CD4-positive, alpha-beta T cell treated with Interleukin-4 for 4 hours (primary cell): ENCODE measurements at regions not wholly inside any gene's neighbourhood (a gene's known extent, or its start where the extent isn't known, plus 50 kb on each side); places are given as distances from the start of the nearest gene placed in this dataset.

Experiments used
- DNase-seq: peaks from one replicate; pipeline ENCODE4 v3.0.0-alpha.2; 2020

DNA sequence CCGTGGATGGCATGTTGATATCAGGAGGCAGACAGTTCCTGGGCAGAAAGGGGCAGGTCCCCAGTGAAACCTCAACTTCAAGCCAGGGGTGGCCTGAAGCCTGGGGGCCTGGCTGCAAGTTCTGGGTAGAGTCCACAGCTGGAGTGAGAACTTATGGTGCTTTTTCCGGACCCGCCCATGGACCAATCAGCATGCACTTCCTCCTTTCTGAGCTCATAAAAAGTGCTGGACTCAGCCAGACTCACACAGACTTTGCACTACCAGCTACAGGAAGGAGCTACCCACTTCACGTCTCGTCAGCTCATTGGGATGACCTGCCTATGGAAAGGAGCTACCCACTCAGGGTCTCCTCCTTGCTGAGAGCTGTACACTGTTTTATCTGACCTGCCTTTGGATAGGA lies 183.1 kb upstream of the MC4R start:
- DNase-seq, result no peak

DNA sequence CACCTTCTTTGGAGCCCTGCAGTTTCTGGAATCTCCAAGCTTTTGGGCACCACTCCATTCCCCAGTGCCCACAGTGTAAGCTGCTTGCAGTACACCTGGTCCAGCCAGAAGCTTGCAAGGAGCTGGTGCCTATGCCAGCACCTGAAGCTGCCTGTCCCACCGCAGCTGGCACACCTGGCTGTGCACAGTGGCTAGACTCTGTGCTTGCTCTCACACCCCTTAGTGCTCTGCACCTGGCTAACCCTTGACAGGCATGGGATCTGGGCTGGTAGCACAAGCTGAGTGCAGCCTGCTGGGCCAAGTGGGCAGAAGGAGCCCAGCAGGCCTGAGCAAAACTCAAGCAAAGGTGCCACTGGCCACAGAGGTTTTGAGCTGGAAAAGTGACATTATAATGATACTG lies 183.8 kb upstream of the MC4R start:
- no peak for DNase-seq

DNA sequence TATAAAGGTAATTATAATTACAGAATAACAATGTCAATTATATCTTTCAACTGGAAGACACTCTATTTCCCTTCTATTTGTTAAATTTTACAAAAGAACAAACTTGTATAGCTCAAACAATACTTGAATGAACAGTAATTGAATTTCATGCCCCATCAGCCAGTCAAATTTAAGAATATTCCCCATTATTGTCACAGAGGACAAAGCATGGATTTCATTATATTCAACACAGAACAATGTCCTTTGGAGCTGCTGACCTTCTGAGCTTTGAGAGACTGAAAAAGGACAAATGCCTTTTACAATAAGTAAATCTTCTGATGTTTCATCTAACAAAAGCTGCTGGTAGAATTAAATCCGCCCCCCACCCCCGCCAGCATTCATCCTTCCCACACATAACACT lies 187.5 kb upstream of the MC4R start:
- DNase-seq, result no peak

DNA sequence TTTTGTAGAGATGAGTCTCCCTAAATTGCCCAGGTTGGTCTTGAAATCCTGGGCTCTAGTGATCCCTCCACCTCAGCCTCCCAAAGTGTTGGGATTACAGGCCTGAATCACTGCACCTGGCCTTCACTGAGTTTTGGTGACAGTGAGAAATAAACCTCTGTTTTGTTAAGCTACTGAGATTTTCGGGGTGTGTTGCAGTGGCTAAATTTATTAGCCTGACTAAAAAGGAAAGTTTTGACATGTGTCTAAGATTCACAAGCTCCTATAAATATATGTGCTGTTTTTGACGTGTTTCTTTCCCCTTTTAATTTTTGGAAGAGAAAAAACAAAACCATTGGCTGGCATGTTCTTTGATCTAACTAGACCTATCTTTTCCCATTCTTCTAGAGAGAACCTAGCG lies 190.5 kb upstream of the MC4R start:
- no peak for DNase-seq

DNA sequence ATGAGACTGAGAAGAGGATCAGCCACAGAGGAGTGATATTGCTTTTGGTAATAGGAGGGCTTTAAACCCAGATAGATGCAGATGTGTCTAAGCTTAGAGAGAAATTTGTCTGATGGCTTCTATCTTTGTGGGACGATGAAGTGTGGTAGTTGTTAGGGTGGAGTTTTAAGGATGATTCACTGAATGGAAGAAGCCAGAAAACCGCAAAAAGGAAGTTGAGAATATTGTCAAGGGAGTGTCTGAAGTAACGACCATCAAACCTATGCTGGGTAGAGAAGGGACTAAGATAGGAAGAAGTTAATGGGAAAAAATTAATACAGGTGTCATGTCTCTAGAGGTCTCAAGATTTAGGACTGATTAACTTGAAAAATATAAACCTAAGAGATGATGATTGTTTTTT lies 195.6 kb upstream of the MC4R start:
- no peak for DNase-seq

GRCh38 chr18:60570172-60570571 lies 197.6 kb upstream of the MC4R start:
- DNase-seq, result no peak

- no peak for DNase-seq
These were observed 204.9 kb upstream of the MC4R start for GRCh38 chr18:60577457-60577856.

GRCh38 chr18:60585670-60586069 lies 213.1 kb upstream of the MC4R start:
- no peak for DNase-seq

- no peak for DNase-seq
These were observed 220.7 kb upstream of the MC4R start for GRCh38 chr18:60593249-60593648.

- DNase-seq, result no peak
These were observed 224.4 kb upstream of the MC4R start for GRCh38 chr18:60596928-60597327.

- no peak for DNase-seq
These were observed 226.7 kb upstream of the MC4R start for GRCh38 chr18:60599267-60599666.

- no peak for DNase-seq
These were observed 227.4 kb upstream of the MC4R start for GRCh38 chr18:60599995-60600394.

- no peak for DNase-seq
These were observed 228.7 kb upstream of the MC4R start for GRCh38 chr18:60601249-60601648.

GRCh38 chr18:60623331-60623730 lies 250.8 kb upstream of the MC4R start:
- DNase-seq, result no peak

DNA sequence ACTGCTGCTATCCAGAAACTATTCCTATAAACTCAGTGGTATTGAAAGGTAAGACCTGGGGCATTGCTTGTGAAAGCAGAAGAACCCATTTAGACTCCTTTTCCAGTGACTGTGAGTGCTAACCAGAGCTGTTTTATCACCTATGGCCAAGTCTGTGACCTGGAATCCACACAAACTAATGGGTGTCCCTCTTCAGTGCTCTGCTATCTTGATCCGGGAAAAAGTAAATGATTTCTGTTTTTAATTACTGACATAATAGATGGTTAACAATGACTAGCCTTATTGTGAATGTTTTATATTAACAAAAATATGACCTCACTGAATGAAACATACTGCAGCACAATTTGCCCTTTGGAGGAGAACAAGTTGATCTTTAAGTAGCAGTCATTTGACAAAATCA lies 251.6 kb upstream of the MC4R start:
- DNase-seq, result no peak

DNA sequence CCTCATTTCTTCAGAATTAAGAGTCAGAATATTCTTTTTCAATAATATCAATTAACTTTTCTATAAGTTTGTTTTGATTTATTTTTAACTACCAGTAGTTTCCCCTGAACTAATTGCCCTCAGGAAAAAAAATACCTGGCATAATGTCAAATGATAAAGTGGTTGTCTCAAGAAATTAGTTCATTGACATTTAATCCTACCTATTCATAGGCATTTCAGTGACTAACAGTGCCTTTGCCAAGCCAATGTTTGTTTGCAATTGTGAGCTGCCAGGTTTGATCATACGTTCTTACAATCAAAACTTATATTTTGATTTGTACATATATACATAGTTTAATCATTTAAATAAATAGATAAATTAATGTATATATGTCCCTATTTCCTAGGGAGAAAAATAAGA lies 267.3 kb upstream of the MC4R start:
- no peak for DNase-seq

DNA sequence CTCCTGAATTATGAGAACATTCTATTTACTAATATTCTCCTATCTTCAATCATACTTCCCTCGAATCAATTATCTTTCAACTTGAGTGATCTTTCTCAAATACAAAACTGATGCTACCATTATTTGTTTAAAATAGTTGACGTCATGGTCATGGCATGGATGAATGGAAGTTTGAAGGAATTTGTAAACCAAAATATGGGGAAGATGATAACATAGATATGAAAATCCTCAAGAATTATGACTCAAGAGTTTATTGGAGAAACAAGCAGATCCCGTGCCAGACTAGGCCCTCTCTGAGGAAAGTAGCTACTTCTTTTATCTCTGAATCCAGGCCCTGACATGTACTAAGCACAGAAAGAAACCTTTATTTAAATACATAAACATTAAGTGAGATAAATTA lies 270.4 kb upstream of the MC4R start:
- DNase-seq, result no peak

GRCh38 chr18:60646725-60647124 lies 274.1 kb upstream of the MC4R start:
- DNase-seq, result no peak

DNA sequence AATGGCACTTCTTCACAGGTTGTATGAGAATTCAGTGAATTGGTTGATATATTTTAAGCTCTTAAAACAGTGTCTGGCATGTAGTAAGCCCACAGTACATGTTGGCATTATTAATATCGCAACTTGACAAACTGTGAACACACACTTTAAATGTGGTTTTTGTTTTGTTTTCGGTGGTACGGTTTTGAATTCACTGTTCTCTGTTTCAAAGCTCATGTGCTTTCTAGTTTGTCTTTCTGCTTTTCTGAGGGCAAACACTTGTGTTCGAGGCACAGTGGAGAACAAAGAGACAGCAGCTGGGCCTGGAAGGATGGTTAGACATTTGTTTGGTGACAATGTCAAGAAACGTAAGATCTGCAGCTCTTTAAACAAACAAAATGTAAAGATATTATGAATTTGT lies 276.5 kb upstream of the MC4R start:
- DNase-seq, result no peak

DNA sequence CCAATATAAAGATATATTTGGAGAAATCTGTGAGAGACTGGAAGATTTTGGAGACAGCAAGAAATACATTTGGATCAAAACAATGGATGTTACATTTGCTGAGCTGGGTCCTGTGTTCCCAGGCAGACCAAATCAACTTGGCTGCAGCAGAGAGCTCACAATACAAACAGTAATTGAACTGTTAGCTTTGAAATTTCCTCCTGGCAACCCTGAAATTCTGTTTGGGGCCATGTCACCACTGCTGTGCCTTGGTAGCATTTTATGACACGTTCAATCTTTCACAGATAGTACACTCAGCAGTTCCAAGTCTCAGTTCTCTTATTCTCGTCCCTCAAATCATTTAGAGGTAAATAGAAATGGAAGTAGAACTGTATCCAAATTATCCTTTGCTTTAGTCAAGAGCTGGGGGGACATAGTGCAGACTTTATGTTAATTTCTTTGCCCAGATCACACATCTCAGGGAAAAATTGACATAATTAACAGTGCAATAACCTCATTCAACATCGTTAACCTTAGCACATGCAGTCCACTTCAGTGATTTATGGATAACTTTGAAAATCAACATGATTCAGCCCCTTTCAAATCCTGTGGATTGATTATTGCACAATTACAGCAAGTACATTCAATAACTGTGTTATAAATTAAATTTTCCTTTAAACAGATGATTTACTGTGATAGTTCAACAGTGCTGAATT lies 277.4 kb upstream of the MC4R start:
- DNase-seq, result no peak

DNA sequence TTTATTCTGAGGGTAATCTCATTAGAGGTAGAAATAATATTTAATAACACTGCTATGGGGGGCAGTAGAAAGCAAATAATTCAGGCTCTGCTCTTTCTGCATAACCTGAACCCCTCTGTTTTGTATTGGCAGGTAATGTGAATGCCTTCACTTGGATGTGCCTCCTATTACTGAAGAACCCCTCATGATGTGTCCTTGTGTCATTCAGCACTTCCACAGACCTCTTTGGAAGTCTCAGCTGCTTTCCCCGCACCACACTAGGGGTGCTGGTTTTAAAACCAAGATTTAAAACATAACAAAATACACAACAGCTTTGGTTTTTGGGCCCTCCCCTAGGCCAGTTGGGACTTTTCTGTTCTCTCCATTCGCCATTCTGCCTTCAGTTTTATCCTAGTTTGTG lies 281.7 kb upstream of the MC4R start:
- DNase-seq, result no peak

GRCh38 chr18:60656553-60656952 lies 284.0 kb upstream of the MC4R start:
- no peak for DNase-seq

DNA sequence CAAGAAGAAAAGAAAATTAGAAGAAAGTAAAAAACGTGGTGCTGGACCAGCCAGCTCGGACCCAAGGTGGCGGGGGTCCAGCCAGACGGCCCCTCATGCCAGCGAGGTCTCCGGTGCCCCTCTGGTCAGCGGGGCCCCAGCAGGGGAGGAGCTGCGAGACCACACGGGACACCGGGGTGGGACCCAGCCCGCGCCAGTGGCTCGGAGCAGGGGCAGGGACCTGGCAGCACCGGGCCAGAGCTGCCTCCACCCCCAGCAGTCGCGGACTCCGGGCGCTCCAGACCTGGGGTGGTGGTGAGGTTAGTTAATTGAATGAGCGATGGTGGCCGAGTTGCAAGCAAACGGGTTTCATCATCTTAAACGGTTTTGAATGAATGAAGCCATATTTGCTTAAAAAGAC lies 289.9 kb upstream of the MC4R start:
- DNase-seq, result no peak

- no peak for DNase-seq
These were observed 290.8 kb upstream of the MC4R start for GRCh38 chr18:60663060-60663989.

DNA sequence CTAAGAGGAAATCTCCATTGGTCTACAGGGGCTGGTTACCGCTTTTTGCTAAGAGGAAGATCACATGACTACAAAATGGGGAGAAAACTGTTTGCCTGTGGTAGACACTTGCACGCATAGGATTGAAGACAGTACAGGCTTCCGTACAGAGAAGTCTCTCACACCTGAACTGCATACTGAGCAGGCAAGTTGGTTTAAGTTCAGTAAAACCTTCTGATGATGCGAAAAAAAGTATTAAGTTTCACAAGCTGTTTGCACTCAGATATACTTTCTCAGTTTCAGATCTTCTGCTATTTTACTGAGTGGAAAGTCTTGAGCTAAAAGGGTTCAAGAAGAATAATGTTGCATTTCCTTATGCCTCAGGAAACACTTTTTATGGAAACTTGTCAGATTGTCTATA lies 292.2 kb upstream of the MC4R start:
- DNase-seq, result no peak
